ENCODE measurements at regions not wholly inside any gene's neighbourhood (a gene's known extent, or its start where the extent isn't known, plus 50 kb on each side); places are given as distances from the start of the nearest gene placed in this dataset.

DNA sequence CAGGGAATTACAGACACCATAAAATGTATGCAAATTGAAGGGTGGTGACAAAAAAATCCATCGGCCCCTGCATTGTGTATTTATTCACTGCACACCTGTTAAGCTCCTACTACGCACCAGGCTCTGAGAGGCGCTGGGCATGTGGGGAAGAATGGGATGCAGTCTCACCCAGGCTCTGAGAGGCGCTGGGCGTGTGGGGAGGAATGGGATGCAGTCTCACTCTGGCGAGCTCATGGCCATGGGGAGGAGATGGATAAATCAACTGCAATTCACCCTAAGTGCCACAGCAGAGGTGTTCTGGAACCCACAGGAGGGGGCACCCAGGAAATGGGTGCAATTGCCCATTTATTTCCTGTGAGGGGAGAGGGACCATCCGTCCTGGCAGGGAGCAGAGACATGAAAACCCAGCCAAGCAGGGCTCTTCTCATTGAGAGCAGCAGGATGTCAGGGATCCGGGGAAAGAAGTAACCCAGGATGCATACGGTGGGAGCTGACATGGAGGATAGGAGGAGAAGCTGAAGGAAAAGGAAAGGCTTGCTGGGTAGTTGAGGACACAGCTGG lies 798.7 kb downstream of the TBC1D22A start:
- H3K27ac Mint-ChIP-seq, result no peak overlapping the region
- no peaks in the 10 kb centered on the region for H3K79me2 ChIP-seq (replicated peaks; ENCODE audit: insufficient read depth)
- no peak overlapping the region for H3K4me2 ChIP-seq
- TF ChIP-seq POLR2AphosphoS5 (IDR thresholded peaks at IDR 0.05; ENCODE audit: low read depth) (no peak), STAT1 (IDR thresholded peaks at IDR 0.05; ENCODE audit: unreplicated experiment) (no peak), NANOG (IDR thresholded peaks at IDR 0.05; ENCODE audit: borderline replicate concordance) (no peak), EZH2 (IDR thresholded peaks at IDR 0.05; ENCODE audit: low read depth, unreplicated experiment) (no peak), CREB1 (CRISPR knock-in tag; IDR thresholded peaks at IDR 0.05; ENCODE audit: low read depth) (no peak), ZNF114 (CRISPR knock-in tag; IDR thresholded peaks at IDR 0.05) (no peak), EZH2phosphoT487 (IDR thresholded peaks at IDR 0.05; ENCODE audit: unreplicated experiment) (no peak), ZNF331 (CRISPR knock-in tag; IDR thresholded peaks at IDR 0.05; ENCODE audit: low read depth) (no peak), JUNB (IDR thresholded peaks at IDR 0.05; ENCODE audit: unreplicated experiment) (no peak), REST (IDR thresholded peaks at IDR 0.05; ENCODE audit: unreplicated experiment) (no peak)
- TF ChIP-seq, protein P1, sequence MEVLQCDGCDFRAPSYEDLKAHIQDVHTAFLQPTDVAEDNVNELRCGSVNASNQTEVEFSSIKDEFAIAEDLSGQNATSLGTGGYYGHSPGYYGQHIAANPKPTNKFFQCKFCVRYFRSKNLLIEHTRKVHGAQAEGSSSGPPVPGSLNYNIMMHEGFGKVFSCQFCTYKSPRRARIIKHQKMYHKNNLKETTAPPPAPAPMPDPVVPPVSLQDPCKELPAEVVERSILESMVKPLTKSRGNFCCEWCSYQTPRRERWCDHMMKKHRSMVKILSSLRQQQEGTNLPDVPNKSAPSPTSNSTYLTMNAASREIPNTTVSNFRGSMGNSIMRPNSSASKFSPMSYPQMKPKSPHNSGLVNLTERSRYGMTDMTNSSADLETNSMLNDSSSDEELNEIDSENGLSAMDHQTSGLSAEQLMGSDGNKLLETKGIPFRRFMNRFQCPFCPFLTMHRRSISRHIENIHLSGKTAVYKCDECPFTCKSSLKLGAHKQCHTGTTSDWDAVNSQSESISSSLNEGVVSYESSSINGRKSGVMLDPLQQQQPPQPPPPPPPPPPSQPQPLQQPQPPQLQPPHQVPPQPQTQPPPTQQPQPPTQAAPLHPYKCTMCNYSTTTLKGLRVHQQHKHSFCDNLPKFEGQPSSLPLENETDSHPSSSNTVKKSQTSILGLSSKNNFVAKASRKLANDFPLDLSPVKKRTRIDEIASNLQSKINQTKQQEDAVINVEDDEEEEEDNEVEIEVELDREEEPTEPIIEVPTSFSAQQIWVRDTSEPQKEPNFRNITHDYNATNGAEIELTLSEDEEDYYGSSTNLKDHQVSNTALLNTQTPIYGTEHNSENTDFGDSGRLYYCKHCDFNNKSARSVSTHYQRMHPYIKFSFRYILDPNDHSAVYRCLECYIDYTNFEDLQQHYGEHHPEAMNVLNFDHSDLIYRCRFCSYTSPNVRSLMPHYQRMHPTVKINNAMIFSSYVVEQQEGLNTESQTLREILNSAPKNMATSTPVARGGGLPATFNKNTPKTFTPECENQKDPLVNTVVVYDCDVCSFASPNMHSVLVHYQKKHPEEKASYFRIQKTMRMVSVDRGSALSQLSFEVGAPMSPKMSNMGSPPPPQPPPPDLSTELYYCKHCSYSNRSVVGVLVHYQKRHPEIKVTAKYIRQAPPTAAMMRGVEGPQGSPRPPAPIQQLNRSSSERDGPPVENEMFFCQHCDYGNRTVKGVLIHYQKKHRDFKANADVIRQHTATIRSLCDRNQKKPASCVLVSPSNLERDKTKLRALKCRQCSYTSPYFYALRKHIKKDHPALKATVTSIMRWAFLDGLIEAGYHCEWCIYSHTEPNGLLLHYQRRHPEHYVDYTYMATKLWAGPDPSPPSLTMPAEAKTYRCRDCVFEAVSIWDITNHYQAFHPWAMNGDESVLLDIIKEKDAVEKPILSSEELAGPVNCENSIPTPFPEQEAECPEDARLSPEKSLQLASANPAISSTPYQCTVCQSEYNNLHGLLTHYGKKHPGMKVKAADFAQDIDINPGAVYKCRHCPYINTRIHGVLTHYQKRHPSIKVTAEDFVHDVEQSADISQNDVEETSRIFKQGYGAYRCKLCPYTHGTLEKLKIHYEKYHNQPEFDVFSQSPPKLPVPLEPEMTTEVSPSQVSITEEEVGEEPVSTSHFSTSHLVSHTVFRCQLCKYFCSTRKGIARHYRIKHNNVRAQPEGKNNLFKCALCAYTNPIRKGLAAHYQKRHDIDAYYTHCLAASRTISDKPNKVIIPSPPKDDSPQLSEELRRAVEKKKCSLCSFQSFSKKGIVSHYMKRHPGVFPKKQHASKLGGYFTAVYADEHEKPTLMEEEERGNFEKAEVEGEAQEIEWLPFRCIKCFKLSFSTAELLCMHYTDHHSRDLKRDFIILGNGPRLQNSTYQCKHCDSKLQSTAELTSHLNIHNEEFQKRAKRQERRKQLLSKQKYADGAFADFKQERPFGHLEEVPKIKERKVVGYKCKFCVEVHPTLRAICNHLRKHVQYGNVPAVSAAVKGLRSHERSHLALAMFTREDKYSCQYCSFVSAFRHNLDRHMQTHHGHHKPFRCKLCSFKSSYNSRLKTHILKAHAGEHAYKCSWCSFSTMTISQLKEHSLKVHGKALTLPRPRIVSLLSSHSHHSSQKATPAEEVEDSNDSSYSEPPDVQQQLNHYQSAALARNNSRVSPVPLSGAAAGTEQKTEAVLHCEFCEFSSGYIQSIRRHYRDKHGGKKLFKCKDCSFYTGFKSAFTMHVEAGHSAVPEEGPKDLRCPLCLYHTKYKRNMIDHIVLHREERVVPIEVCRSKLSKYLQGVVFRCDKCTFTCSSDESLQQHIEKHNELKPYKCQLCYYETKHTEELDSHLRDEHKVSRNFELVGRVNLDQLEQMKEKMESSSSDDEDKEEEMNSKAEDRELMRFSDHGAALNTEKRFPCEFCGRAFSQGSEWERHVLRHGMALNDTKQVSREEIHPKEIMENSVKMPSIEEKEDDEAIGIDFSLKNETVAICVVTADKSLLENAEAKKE (CRISPR knock-in tag; IDR thresholded peaks at IDR 0.05), result no peak
- TF ChIP-seq, protein P2, sequence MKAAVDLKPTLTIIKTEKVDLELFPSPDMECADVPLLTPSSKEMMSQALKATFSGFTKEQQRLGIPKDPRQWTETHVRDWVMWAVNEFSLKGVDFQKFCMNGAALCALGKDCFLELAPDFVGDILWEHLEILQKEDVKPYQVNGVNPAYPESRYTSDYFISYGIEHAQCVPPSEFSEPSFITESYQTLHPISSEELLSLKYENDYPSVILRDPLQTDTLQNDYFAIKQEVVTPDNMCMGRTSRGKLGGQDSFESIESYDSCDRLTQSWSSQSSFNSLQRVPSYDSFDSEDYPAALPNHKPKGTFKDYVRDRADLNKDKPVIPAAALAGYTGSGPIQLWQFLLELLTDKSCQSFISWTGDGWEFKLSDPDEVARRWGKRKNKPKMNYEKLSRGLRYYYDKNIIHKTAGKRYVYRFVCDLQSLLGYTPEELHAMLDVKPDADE (IDR thresholded peaks at IDR 0.05), result no peak
- TF ChIP-seq, protein P3, sequence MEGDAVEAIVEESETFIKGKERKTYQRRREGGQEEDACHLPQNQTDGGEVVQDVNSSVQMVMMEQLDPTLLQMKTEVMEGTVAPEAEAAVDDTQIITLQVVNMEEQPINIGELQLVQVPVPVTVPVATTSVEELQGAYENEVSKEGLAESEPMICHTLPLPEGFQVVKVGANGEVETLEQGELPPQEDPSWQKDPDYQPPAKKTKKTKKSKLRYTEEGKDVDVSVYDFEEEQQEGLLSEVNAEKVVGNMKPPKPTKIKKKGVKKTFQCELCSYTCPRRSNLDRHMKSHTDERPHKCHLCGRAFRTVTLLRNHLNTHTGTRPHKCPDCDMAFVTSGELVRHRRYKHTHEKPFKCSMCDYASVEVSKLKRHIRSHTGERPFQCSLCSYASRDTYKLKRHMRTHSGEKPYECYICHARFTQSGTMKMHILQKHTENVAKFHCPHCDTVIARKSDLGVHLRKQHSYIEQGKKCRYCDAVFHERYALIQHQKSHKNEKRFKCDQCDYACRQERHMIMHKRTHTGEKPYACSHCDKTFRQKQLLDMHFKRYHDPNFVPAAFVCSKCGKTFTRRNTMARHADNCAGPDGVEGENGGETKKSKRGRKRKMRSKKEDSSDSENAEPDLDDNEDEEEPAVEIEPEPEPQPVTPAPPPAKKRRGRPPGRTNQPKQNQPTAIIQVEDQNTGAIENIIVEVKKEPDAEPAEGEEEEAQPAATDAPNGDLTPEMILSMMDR (conservative IDR thresholded peaks at IDR 0.05; ENCODE audit: low read depth in 2 of 2), result no peak
- no peaks in the 10 kb centered on the region; the same call in 2 of the 3 replicates for H3K4me1 Mint-ChIP-seq
- H3K36me3 ChIP-seq (ENCODE audit: insufficient read depth), result peaks cover 2% of the 10 kb centered on the region; the same call in 1 of the 2 replicates
- H3K27me3 Mint-ChIP-seq (ENCODE audit: insufficient read depth, low read depth, poor library complexity), result peaks cover 18% of the 10 kb centered on the region
- no peak overlapping the region for H3K4me3 Mint-ChIP-seq
- ATAC-seq (no peak), DNase-seq (ENCODE audit: low spot score) (no peak)
- H3F3A ChIP-seq (replicated peaks; ENCODE audit: low read depth), result peaks cover 6% of the 10 kb centered on the region; the same call in 1 of the 2 replicates
- H3K9me2 ChIP-seq (ENCODE audit: insufficient read depth), result no peaks in the 10 kb centered on the region
- no peaks in the 10 kb centered on the region for H3K4me1 ChIP-seq (ENCODE audit: insufficient read depth)
- H3K27me3 ChIP-seq (ENCODE audit: insufficient read depth), result no peaks in the 10 kb centered on the region
- peaks cover 100% of the 10 kb centered on the region for H3K9me3 Mint-ChIP-seq
- H3K36me3 Mint-ChIP-seq (ENCODE audit: low read depth), result peaks cover 53% of the 10 kb centered on the region
- H3K4me3 ChIP-seq, result no peak overlapping the region
- no peak overlapping the region for H3K27ac ChIP-seq (ENCODE audit: low read depth)
- H2AFZ ChIP-seq, result no peak overlapping the region
- no peaks in the 10 kb centered on the region for H4K20me1 ChIP-seq (replicated peaks; ENCODE audit: insufficient read depth)

All from GM23338 (cell line).